ENCODE measurements at regions not wholly inside any gene's neighbourhood (a gene's known extent, or its start where the extent isn't known, plus 50 kb on each side); places are given as distances from the start of the nearest gene placed in this dataset.
"Not testable (repeated sequence)": the region's sequence is repeated elsewhere in the genome, so short reads cannot be mapped to it uniquely, and the experiment has no call there.

GRCh38 chr5:63121471-63121870, 542.9 kb downstream of the LRRC70 start:
- ATAC-seq (no peak), DNase-seq (no peak)
- Mint-ChIP-seq H3K27me3 (no peaks in the 10 kb centered on the region), H3K9me3 (no peaks in the 10 kb centered on the region), H3K4me1 (no peaks in the 10 kb centered on the region), H3K27ac (no peak overlapping the region), H3K4me3 (no peak overlapping the region)

GRCh38 chr5:63118221-63118620, 539.6 kb downstream of the LRRC70 start:
- Mint-ChIP-seq H3K27ac (no peak overlapping the region), H3K9me3 (no peaks in the 10 kb centered on the region), H3K27me3 (no peaks in the 10 kb centered on the region), H3K4me1 (no peaks in the 10 kb centered on the region), H3K4me3 (no peak overlapping the region)
- no peak for ATAC-seq
- DNase-seq: no peak

GRCh38 chr5:63111891-63112290, 533.3 kb downstream of the LRRC70 start:
- no peak for DNase-seq
- H3K4me3 Mint-ChIP-seq: no peak overlapping the region
- H3K9me3 Mint-ChIP-seq: no peaks in the 10 kb centered on the region
- H3K27me3 Mint-ChIP-seq: no peaks in the 10 kb centered on the region
- no peak overlapping the region for H3K27ac Mint-ChIP-seq
- no peak for ATAC-seq
- H3K4me1 Mint-ChIP-seq: no peaks in the 10 kb centered on the region

GRCh38 chr5:63101870-63102269, 523.3 kb downstream of the LRRC70 start:
- Mint-ChIP-seq H3K27ac (no peak overlapping the region), H3K4me1 (no peaks in the 10 kb centered on the region), H3K27me3 (no peaks in the 10 kb centered on the region), H3K4me3 (no peak overlapping the region), H3K9me3 (no peaks in the 10 kb centered on the region)
- ATAC-seq (no peak), DNase-seq (no peak)

GRCh38 chr5:63097286-63097685, 518.7 kb downstream of the LRRC70 start:
- Mint-ChIP-seq H3K27me3 (no peaks in the 10 kb centered on the region), H3K4me1 (no peaks in the 10 kb centered on the region), H3K27ac (no peak overlapping the region), H3K9me3 (no peaks in the 10 kb centered on the region), H3K4me3 (no peak overlapping the region)
- DNase-seq: no peak
- ATAC-seq: no peak

GRCh38 chr5:63094730-63095129, 516.1 kb downstream of the LRRC70 start:
- Mint-ChIP-seq H3K4me1 (no peaks in the 10 kb centered on the region), H3K4me3 (no peak overlapping the region), H3K27me3 (no peaks in the 10 kb centered on the region), H3K9me3 (peaks cover 5 to 7% of the 10 kb centered on the region in 2 donors), H3K27ac (no peak overlapping the region)
- DNase-seq: no peak
- ATAC-seq: no peak

- Mint-ChIP-seq H3K4me3 (no peak overlapping the region), H3K27me3 (no peaks in the 10 kb centered on the region), H3K9me3 (peaks cover 5 to 15% of the 10 kb centered on the region in 2 donors), H3K4me1 (no peaks in the 10 kb centered on the region), H3K27ac (no peak overlapping the region)
- ATAC-seq: no peak
- no peak for DNase-seq
Observed at GRCh38 chr5:63089147-63089546, 510.5 kb downstream of the LRRC70 start.

GRCh38 chr5:63085561-63085960, 506.9 kb downstream of the LRRC70 start:
- H3K4me1 Mint-ChIP-seq: no peaks in the 10 kb centered on the region
- no peak overlapping the region for H3K4me3 Mint-ChIP-seq
- H3K9me3 Mint-ChIP-seq: peaks cover 0 to 8% of the 10 kb centered on the region in 2 donors
- no peak overlapping the region for H3K27ac Mint-ChIP-seq
- ATAC-seq: no peak
- no peak for DNase-seq
- H3K27me3 Mint-ChIP-seq: no peaks in the 10 kb centered on the region

- H3K4me3 Mint-ChIP-seq, H3K27me3 Mint-ChIP-seq, H3K27ac Mint-ChIP-seq, H3K4me1 Mint-ChIP-seq, ATAC-seq, DNase-seq: not testable (repeated sequence)
- H3K9me3 Mint-ChIP-seq: peaks cover 0 to 12% of the 10 kb centered on the region in 2 donors
Observed at GRCh38 chr5:63083689-63084088, 505.1 kb downstream of the LRRC70 start.

- Mint-ChIP-seq H3K4me3 (no peak overlapping the region), H3K9me3 (peaks cover 0 to 14% of the 10 kb centered on the region in 2 donors), H3K4me1 (no peaks in the 10 kb centered on the region), H3K27me3 (no peaks in the 10 kb centered on the region), H3K27ac (no peak overlapping the region)
- DNase-seq: no peak
- ATAC-seq: no peak
Observed at GRCh38 chr5:63081402-63081801, 502.8 kb downstream of the LRRC70 start.

- H3K27me3 Mint-ChIP-seq: no peaks in the 10 kb centered on the region
- DNase-seq: no peak
- H3K27ac Mint-ChIP-seq: no peak overlapping the region
Observed at GRCh38 chr5:63070001-63070400, 491.4 kb downstream of the LRRC70 start.

GRCh38 chr5:63055421-63055820, 476.8 kb downstream of the LRRC70 start:
- H3K27ac Mint-ChIP-seq: no peak overlapping the region
- H3K4me3 Mint-ChIP-seq: no peak overlapping the region
- H3K4me1 Mint-ChIP-seq: no peaks in the 10 kb centered on the region
- ATAC-seq: no peak
- peaks cover 0 to 9% of the 10 kb centered on the region in 2 donors for H3K9me3 Mint-ChIP-seq
- no peak for DNase-seq
- no peaks in the 10 kb centered on the region for H3K27me3 Mint-ChIP-seq

More at GRCh38 chr5:63070001-63070400, 491.4 kb downstream of the LRRC70 start:
- no peak for ATAC-seq
- Mint-ChIP-seq H3K4me1 (no peaks in the 10 kb centered on the region), H3K9me3 (peaks cover 0 to 5% of the 10 kb centered on the region in 2 donors), H3K4me3 (no peak overlapping the region)

- no peaks in the 10 kb centered on the region for H3K4me1 Mint-ChIP-seq
- no peak overlapping the region for H3K4me3 Mint-ChIP-seq
- no peaks in the 10 kb centered on the region for H3K27me3 Mint-ChIP-seq
- H3K27ac Mint-ChIP-seq: no peak overlapping the region
- peaks cover 0 to 11% of the 10 kb centered on the region in 2 donors for H3K9me3 Mint-ChIP-seq
- DNase-seq: no peak
- ATAC-seq: no peak
Observed at GRCh38 chr5:63053019-63053638, 474.5 kb downstream of the LRRC70 start.

- ATAC-seq: no peak
Observed at GRCh38 chr5:63050916-63051315, 472.3 kb downstream of the LRRC70 start.

GRCh38 chr5:63049935-63050334, 471.3 kb downstream of the LRRC70 start:
- Mint-ChIP-seq H3K4me3 (no peak overlapping the region), H3K9me3 (peaks cover 0 to 11% of the 10 kb centered on the region in 2 donors), H3K27ac (no peak overlapping the region), H3K4me1 (no peaks in the 10 kb centered on the region), H3K27me3 (no peaks in the 10 kb centered on the region)
- DNase-seq (no peak), ATAC-seq (no peak)

More at GRCh38 chr5:63050916-63051315, 472.3 kb downstream of the LRRC70 start:
- no peaks in the 10 kb centered on the region for H3K4me1 Mint-ChIP-seq
- H3K27me3 Mint-ChIP-seq: no peaks in the 10 kb centered on the region
- DNase-seq: no peak
- H3K9me3 Mint-ChIP-seq: peaks cover 0 to 11% of the 10 kb centered on the region in 2 donors
- H3K27ac Mint-ChIP-seq: no peak overlapping the region
- H3K4me3 Mint-ChIP-seq: no peak overlapping the region

- Mint-ChIP-seq H3K4me3 (no peak overlapping the region), H3K27me3 (no peaks in the 10 kb centered on the region), H3K27ac (no peak overlapping the region), H3K4me1 (no peaks in the 10 kb centered on the region), H3K9me3 (no peaks in the 10 kb centered on the region)
- ATAC-seq (no peak), DNase-seq (no peak)
Observed at GRCh38 chr5:63043792-63044191, 465.2 kb downstream of the LRRC70 start.

GRCh38 chr5:63032343-63032742, 453.7 kb downstream of the LRRC70 start:
- H3K27ac Mint-ChIP-seq: no peak overlapping the region
- peaks cover 8 to 27% of the 10 kb centered on the region in 2 donors for H3K9me3 Mint-ChIP-seq
- no peaks in the 10 kb centered on the region for H3K27me3 Mint-ChIP-seq
- ATAC-seq: no peak
- no peak overlapping the region for H3K4me3 Mint-ChIP-seq
- DNase-seq: no peak
- H3K4me1 Mint-ChIP-seq: no peaks in the 10 kb centered on the region

Measured in stimulated activated naive CD8-positive, alpha-beta T cell treated with anti-CD3 and anti-CD28 coated beads, Interleukin-15, amount 100 ng/mL, for 72 hours (primary cell).